CD4-positive, alpha-beta memory T cell (primary cell): ENCODE measurements at regions not wholly inside any gene's neighbourhood (a gene's known extent, or its start where the extent isn't known, plus 50 kb on each side); places are given as distances from the start of the nearest gene placed in this dataset.
"Not testable (repeated sequence)": the region's sequence is repeated elsewhere in the genome, so short reads cannot be mapped to it uniquely, and the experiment has no call there.

Source experiments
- CTCF ChIA-PET: fragments of 350-600 bp; sonication (Branson Sonifier 250); formaldehyde crosslinking; loops from one replicate; lab custom pipeline; 2021; ENCODE audit warnings: inconsistent platforms; ENCODE audit not compliant: partially characterized antibody; lab: Charles Lee
- POLR2A ChIA-PET: fragments of 350-600 bp; sonication (Branson Sonifier 250); formaldehyde crosslinking; loops from one replicate; lab custom pipeline; 2021; ENCODE audit not compliant: partially characterized antibody; lab: Charles Lee
- DNase-seq, 5 donors: peaks; one replicate each; pipeline versions ENCODE4 v3.0.0 to v3.0.0-alpha.2; 2020 to 2022; ENCODE audit warnings: mixed read lengths in 1 of 5
- H3K27ac ChIP-seq: one replicate; pipeline ENCODE4 v1.7.0; 2013; ENCODE audit warnings: low read depth, low read length
- H3K27me3 ChIP-seq: 2 replicates; pipeline ENCODE4 v1.7.0; 2013; ENCODE audit warnings: mild to moderate bottlenecking, low read length, moderate library complexity; ENCODE audit not compliant: insufficient read depth
- H3K36me3 ChIP-seq: 2 replicates; pipeline ENCODE4 v1.7.0; 2013; ENCODE audit warnings: mild to moderate bottlenecking, low read length, moderate library complexity; ENCODE audit not compliant: insufficient read depth
- H3K4me1 ChIP-seq: 2 replicates; pipeline ENCODE4 v1.7.0; 2013; ENCODE audit warnings: mild to moderate bottlenecking, low read length, moderate library complexity; ENCODE audit not compliant: insufficient read depth
- H3K4me3 ChIP-seq, 2 donors: one replicate each; pipeline ENCODE4 v1.7.0; 2013; ENCODE audit warnings: low read length in 2 of 2, mild to moderate bottlenecking in 1 of 2
- H3K9me3 ChIP-seq, 2 donors: one replicate each; pipeline ENCODE4 v1.7.0; 2013; ENCODE audit warnings: low read length in 2 of 2, control low read depth in 1 of 2; ENCODE audit not compliant: control insufficient read depth in 1 of 2
- H3K27ac Mint-ChIP-seq, 7 donors: one replicate each; pipeline ENCODE4 v1.8.0; 2020 to 2021; ENCODE audit warnings: mixed read lengths in 7 of 7, mild to moderate bottlenecking in 6 of 7, inconsistent platforms in 3 of 7, moderate library complexity in 3 of 7
- H3K27me3 Mint-ChIP-seq, 2 donors: one replicate each; pipeline ENCODE4 v1.8.0; 2020 to 2021; ENCODE audit warnings: mixed read lengths in 2 of 2
- H3K36me3 Mint-ChIP-seq, 2 donors: one replicate each; pipeline ENCODE4 v1.8.0; 2020 to 2021; ENCODE audit warnings: mixed read lengths in 2 of 2, inconsistent platforms in 1 of 2, mild to moderate bottlenecking in 1 of 2
- H3K4me1 Mint-ChIP-seq, 4 donors: one replicate each; pipeline ENCODE4 v1.8.0; 2020 to 2021; ENCODE audit warnings: mixed read lengths in 4 of 4, mild to moderate bottlenecking in 1 of 4
- H3K4me3 Mint-ChIP-seq, 8 donors: one replicate each; pipeline ENCODE4 v1.8.0; 2020 to 2021; ENCODE audit warnings: mixed read lengths in 8 of 8, mild to moderate bottlenecking in 7 of 8, moderate library complexity in 6 of 8, inconsistent platforms in 3 of 8
- H3K9me3 Mint-ChIP-seq, 8 donors: one replicate each; pipeline ENCODE4 v1.8.0; 2020 to 2021; ENCODE audit warnings: mixed read lengths in 8 of 8, mild to moderate bottlenecking in 5 of 8, inconsistent platforms in 3 of 8, moderate library complexity in 1 of 8
- intact Hi-C: fragments of 100-400 bp; cut with micrococcal nuclease; formaldehyde crosslinking; loops from one replicate; pipeline ENCODE4 v1.15.1; 2023

DNA sequence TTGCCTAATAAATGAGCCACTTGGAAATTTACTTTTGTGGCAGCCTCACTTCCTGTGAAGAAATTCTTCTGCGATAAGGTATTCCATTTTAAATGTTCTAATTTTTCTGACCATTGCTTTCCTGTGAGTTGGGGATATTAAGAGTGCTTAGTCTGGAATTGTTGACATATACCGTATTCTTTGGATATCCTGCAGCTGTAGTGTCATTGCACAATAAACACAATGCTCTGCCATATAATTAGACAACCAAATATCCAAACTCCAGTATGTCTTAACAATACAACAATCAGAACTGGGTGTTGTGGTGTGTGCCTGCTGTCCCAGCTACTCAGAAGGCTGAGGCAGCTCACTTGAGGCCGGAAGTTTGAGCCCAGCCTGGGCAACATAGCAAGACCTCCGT is 99.4 kb downstream of the LUZP4 start:
- ChIA-PET CTCF (no interaction called here), POLR2A (no interaction called here)
- Histone ChIP-seq H3K9me3 (no peaks in the 10 kb centered on the region), H3K27me3 (no peaks in the 10 kb centered on the region), H3K27ac (no peak overlapping the region), H3K4me3 (no peak overlapping the region), H3K36me3 (no peaks in the 10 kb centered on the region), H3K4me1 (no peaks in the 10 kb centered on the region)
- H3K4me3 Mint-ChIP-seq: no peak overlapping the region
- H3K27ac Mint-ChIP-seq: no peak overlapping the region
- no peaks in the 10 kb centered on the region for H3K4me1 Mint-ChIP-seq
- H3K27me3 Mint-ChIP-seq: no peaks in the 10 kb centered on the region
- no peak for DNase-seq
- H3K36me3 Mint-ChIP-seq: no peaks in the 10 kb centered on the region
- no peaks in the 10 kb centered on the region for H3K9me3 Mint-ChIP-seq
- intact Hi-C loops: no loop called here

DNA sequence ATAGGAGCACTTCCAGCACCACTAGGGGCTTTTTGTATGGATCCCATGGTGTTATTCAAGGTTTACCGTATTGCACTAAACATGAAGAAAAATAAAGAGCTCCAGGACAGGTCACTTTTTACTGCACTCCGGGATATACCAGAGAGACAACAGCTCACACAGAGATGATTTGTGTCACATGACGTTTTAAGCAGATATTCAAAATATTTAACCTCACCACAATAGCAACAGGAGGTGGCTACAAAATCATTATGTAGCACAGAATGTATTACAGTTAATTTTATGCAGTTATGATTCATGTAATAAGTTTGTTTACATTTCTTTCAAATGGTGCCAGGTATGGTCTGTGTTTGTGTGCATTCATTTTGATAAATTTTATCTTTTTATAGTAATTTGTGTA is 100.6 kb downstream of the LUZP4 start:
- Histone ChIP-seq H3K27me3 (no peaks in the 10 kb centered on the region), H3K4me1 (no peaks in the 10 kb centered on the region), H3K27ac (no peak overlapping the region), H3K36me3 (no peaks in the 10 kb centered on the region), H3K9me3 (no peaks in the 10 kb centered on the region), H3K4me3 (no peak overlapping the region)
- H3K27me3 Mint-ChIP-seq: no peaks in the 10 kb centered on the region
- no peak for DNase-seq
- H3K4me3 Mint-ChIP-seq: no peak overlapping the region
- H3K27ac Mint-ChIP-seq: no peak overlapping the region
- H3K9me3 Mint-ChIP-seq: no peaks in the 10 kb centered on the region
- intact Hi-C loops: no loop called here
- no peaks in the 10 kb centered on the region for H3K4me1 Mint-ChIP-seq
- CTCF ChIA-PET: no interaction called here
- POLR2A ChIA-PET: no interaction called here
- no peaks in the 10 kb centered on the region for H3K36me3 Mint-ChIP-seq

DNA sequence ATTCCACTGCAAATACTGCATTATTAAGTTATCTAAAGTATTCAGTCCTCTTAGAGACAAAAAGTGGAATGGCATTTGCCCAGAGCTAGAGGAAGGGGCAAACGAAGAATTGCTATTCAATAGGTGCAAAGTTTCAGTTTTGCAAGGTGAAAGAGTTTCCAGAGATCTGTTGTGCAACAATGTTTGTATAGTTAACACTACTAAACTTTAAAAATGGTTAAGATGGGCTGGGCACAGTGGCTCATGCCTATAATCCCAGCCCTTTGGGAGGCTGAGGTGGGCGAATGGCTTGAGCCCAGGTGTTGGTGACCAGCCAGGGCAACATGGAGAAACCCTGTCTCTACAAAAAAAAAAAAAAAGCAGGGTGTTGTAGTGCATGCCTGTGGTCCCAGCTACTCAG is 102.5 kb downstream of the LUZP4 start:
- H3K9me3 Mint-ChIP-seq: no peaks in the 10 kb centered on the region
- intact Hi-C loops: no loop called here
- H3K4me1 Mint-ChIP-seq: no peaks in the 10 kb centered on the region
- no peaks in the 10 kb centered on the region for H3K36me3 ChIP-seq
- no peaks in the 10 kb centered on the region for H3K27me3 ChIP-seq
- no peak overlapping the region for H3K4me3 ChIP-seq
- H3K36me3 Mint-ChIP-seq: no peaks in the 10 kb centered on the region
- no peak for DNase-seq
- CTCF ChIA-PET: no interaction called here
- no peaks in the 10 kb centered on the region for H3K9me3 ChIP-seq
- H3K27me3 Mint-ChIP-seq: no peaks in the 10 kb centered on the region
- no peak overlapping the region for H3K4me3 Mint-ChIP-seq
- POLR2A ChIA-PET: no interaction called here
- H3K4me1 ChIP-seq: no peaks in the 10 kb centered on the region
- H3K27ac ChIP-seq: no peak overlapping the region
- H3K27ac Mint-ChIP-seq: no peak overlapping the region

DNA sequence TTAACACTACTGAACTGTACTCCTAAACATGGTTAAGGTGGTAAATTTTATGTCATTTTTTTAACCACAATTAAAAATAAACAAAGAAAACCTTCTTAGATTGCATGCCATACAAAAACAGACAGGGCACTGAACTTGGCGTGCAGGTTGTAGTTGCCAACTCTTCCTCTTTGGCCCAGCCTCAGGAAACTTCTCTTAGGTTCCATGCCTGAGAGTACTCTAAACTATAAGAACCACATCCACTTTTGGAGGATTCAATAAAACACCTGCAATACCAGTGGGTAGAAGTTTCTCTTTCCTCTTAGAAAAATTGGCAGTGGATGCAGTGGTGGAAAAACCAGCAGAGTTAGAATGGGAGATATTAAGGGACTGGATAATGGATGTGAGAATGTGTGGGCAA is 103.4 kb downstream of the LUZP4 start:
- Histone ChIP-seq H3K27me3 (no peaks in the 10 kb centered on the region), H3K36me3 (no peaks in the 10 kb centered on the region), H3K27ac (no peak overlapping the region), H3K9me3 (no peaks in the 10 kb centered on the region), H3K4me3 (no peak overlapping the region), H3K4me1 (no peaks in the 10 kb centered on the region)
- DNase-seq: no peak
- H3K36me3 Mint-ChIP-seq: no peaks in the 10 kb centered on the region
- H3K27me3 Mint-ChIP-seq: no peaks in the 10 kb centered on the region
- no peaks in the 10 kb centered on the region for H3K9me3 Mint-ChIP-seq
- ChIA-PET CTCF (no interaction called here), POLR2A (no interaction called here)
- H3K4me1 Mint-ChIP-seq: no peaks in the 10 kb centered on the region
- no peak overlapping the region for H3K27ac Mint-ChIP-seq
- H3K4me3 Mint-ChIP-seq: no peak overlapping the region
- intact Hi-C loops: no loop called here

DNA sequence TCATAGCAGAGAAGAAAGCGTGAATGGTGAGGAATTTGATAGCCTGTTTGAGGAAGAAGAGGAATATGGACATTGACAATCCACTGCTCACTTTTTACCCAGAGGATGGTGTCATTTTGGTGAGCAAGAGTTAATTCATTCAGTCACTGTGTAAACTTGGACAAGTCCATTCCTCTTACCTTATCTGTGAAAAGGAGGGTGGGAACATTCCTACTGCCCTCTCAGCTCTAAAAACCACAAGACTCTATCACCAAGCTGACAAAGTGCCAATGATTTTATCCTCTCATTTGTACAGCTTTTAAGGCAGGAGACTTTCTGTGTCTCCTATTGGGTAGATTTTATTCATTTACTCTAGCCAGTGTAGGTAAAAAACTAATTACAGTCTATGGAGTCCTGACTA is 103.8 kb downstream of the LUZP4 start:
- Histone ChIP-seq H3K4me3 (no peak overlapping the region), H3K27ac (no peak overlapping the region), H3K27me3 (no peaks in the 10 kb centered on the region), H3K36me3 (no peaks in the 10 kb centered on the region), H3K4me1 (no peaks in the 10 kb centered on the region), H3K9me3 (no peaks in the 10 kb centered on the region)
- CTCF ChIA-PET: no interaction called here
- POLR2A ChIA-PET: no interaction called here
- H3K27me3 Mint-ChIP-seq: no peaks in the 10 kb centered on the region
- no peaks in the 10 kb centered on the region for H3K36me3 Mint-ChIP-seq
- DNase-seq: no peak
- no peak overlapping the region for H3K4me3 Mint-ChIP-seq
- H3K27ac Mint-ChIP-seq: no peak overlapping the region
- no peaks in the 10 kb centered on the region for H3K4me1 Mint-ChIP-seq
- intact Hi-C loops: no loop called here
- H3K9me3 Mint-ChIP-seq: no peaks in the 10 kb centered on the region

DNA sequence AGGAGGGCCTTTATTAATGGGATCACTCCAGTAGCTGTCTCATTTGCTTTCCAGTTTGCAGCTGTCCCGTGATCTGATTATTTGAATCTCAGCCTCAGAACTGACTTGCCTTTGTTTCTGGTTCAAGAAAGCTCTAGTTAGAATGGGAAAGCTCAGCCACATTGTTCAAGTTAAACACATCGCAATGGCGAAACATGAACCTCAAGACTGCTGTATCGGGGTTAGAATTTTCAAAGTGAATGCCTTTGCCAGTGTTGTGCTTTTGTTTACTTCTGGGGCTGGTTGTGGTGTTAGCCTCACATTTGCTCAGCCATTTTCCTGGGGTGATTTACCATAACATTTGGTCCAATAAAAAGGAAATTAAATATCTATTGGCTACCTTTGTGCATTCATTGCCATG is 105.3 kb downstream of the LUZP4 start:
- H3K27ac ChIP-seq, H3K4me1 Mint-ChIP-seq, H3K36me3 ChIP-seq, H3K9me3 ChIP-seq, H3K27me3 ChIP-seq, H3K36me3 Mint-ChIP-seq, H3K4me1 ChIP-seq, H3K27me3 Mint-ChIP-seq, intact Hi-C loops, H3K4me3 ChIP-seq, H3K27ac Mint-ChIP-seq, CTCF ChIA-PET, H3K9me3 Mint-ChIP-seq, POLR2A ChIA-PET, H3K4me3 Mint-ChIP-seq, DNase-seq: not testable (repeated sequence)

DNA sequence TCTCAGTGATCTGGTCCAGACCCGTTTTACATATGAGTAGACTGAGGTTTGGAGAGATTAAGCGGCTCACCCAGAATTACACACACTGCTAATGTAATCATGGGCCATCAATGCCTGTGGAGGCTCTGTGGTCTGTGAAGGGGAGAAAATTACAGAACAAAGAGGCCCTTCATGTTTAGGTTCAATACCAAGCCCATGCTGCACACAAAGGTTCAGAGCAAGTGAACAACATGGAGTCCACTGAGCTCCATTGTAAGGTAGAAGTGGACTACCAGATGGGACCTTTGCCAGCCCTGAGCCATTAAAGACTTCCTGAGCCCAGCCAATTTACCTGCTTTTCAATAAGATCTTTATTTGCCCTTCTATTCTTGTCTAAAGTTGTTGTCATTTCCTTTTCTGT is 109.8 kb downstream of the LUZP4 start:
- CTCF ChIA-PET: no interaction called here
- no peaks in the 10 kb centered on the region for H3K27me3 ChIP-seq
- H3K4me3 Mint-ChIP-seq: no peak overlapping the region

DNA sequence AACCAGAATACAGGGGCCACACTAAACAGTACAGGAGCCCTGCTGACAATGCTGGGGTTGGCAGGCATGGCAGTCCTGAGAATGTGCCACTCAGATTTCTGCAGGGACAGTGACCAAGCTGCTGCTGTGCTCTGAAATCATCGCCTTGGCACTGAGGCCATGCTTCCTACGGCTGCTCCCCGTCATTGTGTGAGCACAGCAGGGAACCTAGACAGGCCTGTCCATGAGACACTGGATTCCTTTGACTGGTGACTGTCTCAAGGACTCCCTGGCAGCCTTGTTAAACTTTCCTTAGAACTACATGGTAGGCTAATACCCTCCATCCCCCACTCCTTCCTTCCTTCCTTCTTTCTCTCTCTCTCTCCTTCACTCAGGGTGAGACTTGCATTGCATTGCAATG is 111.4 kb downstream of the LUZP4 start:
- Histone ChIP-seq H3K4me3 (no peak overlapping the region), H3K4me1 (no peaks in the 10 kb centered on the region), H3K27me3 (no peaks in the 10 kb centered on the region), H3K36me3 (no peaks in the 10 kb centered on the region), H3K27ac (no peak overlapping the region), H3K9me3 (no peaks in the 10 kb centered on the region)
- Mint-ChIP-seq H3K27ac (no peak overlapping the region), H3K4me3 (no peak overlapping the region), H3K9me3 (peaks cover 0 to 7% (median 0%) of the 10 kb centered on the region in 8 donors), H3K36me3 (no peaks in the 10 kb centered on the region), H3K4me1 (no peaks in the 10 kb centered on the region), H3K27me3 (no peaks in the 10 kb centered on the region)
- intact Hi-C loops: no loop called here
- POLR2A ChIA-PET: no interaction called here
- DNase-seq: peak in 1 of 5 donors; percentile 4
- CTCF ChIA-PET: no interaction called here

More for the DNA sequence above, 109.8 kb downstream of the LUZP4 start:
- H3K36me3 ChIP-seq: no peaks in the 10 kb centered on the region
- POLR2A ChIA-PET: no interaction called here
- intact Hi-C loops: no loop called here
- Mint-ChIP-seq H3K27me3 (no peaks in the 10 kb centered on the region), H3K36me3 (no peaks in the 10 kb centered on the region), H3K27ac (no peak overlapping the region), H3K9me3 (peaks cover 0 to 7% (median 0%) of the 10 kb centered on the region in 8 donors), H3K4me1 (no peaks in the 10 kb centered on the region)
- no peaks in the 10 kb centered on the region for H3K4me1 ChIP-seq
- H3K4me3 ChIP-seq: no peak overlapping the region
- DNase-seq: no peak
- H3K9me3 ChIP-seq: no peaks in the 10 kb centered on the region
- H3K27ac ChIP-seq: no peak overlapping the region
